ENCODE measurements at regions not wholly inside any gene's neighbourhood (a gene's known extent, or its start where the extent isn't known, plus 50 kb on each side); places are given as distances from the start of the nearest gene placed in this dataset.
A peak's percentile ranks its signal among the peaks of the same experiment; 100 is the strongest.

- no peak for DNase-seq
Observed at GRCh38 chrX:13902406-13902805, 85.5 kb upstream of the GPM6B start.

- no peak for DNase-seq
Observed at GRCh38 chrX:13901354-13901753, 84.5 kb upstream of the GPM6B start.

DNA sequence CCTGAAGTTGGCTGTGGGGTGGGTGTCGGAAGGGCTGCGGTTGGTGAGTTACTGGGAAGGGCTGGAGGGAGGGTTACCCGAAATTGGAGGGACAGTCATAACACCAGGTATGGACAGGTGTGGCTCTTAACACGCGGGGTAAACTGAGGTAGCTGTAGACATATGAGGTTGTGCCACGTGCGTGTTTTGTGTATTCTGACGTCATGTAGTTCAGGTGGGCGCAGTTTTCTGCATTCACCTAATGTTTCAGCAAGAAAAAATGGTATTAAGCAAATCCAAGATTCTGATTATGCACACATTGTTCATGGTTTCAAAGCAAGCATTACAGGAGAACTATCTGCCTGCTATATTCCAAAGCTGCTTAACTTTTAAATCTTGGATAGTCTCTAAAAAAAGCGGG is 83.5 kb upstream of the GPM6B start:
- DNase-seq = no peak

- no peak for DNase-seq
Observed at GRCh38 chrX:13899607-13900006, 82.7 kb upstream of the GPM6B start.

DNA sequence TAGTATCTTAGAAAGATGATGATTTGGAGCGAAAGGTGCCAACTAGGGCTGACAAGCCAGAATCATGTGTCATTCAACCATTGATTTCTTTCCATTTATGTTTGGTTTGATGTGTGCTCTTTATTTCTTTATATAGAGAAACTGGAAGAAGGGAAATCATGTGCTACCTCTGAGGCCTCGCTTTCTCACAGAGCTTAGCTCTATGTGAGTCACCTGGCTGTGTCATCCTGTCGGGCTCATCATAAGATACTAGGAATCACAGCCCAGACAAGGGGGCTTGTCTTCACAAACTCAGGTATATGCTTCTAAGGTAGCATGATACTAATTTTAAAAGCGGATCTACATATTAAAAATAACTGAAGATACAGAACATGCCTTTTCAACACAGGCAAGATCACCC is 81.7 kb upstream of the GPM6B start:
- no peak for DNase-seq

DNA sequence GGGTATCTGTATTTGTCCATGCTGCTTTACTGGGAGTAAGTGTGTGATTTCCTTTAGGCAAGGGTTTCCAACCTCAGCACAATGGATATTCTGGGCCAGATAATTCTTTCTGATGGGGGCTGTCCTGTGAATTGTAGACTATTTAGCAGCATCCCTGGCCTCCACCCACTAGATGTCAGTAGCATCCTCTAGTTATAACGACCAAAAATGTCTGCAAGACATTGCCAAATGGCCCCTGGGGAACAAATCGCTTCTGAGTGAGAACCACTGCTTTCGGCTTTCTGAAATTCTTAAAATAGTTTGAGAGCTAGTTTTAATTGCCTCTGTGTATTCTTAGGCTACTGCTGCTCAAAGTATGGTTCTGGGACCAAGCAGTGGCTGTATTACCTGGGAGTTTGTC is 81.2 kb upstream of the GPM6B start:
- DNase-seq = no peak

- DNase-seq = no peak
Observed at GRCh38 chrX:13897566-13897965, 80.7 kb upstream of the GPM6B start.

DNA sequence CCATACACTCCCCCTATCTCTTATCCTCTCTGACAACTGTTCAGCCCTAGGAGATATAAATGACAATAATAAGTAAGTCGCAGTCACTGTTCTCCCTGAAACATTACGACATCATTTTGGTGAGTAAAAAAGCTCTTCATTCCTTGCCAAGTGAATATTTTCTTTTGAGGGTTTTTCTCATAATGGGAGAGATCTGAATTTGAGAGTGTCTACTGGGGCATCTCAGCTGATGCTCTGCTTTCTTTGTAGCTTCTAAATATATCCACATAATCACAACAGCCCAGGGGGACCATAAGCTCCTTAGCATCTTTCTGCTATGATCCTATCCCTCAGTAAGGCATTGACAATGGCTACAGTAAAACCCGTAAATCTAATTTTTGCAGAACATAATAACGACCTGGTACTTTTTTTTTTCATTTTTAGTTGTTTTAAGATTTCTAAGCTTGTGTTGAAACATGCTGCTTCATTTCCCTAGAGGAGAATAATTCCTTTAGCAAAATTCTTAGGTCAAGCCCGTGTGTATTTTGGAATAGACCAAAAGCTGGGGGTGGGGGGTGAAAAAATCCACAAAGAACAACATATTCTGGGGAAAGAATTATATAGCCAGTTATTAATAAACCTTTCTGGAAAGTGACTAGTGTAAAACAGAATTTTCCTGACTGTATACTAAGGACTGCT is 78.1 kb upstream of the GPM6B start:
- DNase-seq = no peak

DNA sequence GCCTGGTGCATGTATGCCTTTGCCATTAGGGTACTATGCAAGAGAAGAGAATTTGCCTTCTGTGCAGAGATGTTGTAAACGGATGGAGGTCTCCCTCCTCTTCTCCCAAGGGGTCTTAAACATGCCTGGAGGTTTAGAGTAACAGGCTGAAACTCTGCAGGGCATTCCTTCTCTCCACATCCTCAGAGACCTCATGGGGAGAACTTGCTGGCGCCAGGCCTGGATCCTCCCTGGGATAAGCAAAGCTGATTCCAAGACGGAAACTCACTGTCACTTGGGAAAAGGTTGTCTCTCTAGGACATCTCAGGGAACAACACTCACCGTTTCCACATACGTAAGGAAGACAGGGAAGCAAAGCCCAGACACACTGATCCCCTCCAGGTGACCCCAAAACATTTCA is 76.9 kb upstream of the GPM6B start:
- DNase-seq = no peak

GRCh38 chrX:13892856-13893255 is 76.0 kb upstream of the GPM6B start:
- no peak for DNase-seq

GRCh38 chrX:13891377-13892140 is 74.7 kb upstream of the GPM6B start:
- no peak for DNase-seq

GRCh38 chrX:13890806-13891205 is 73.9 kb upstream of the GPM6B start:
- no peak for DNase-seq

GRCh38 chrX:13888284-13888683 is 71.4 kb upstream of the GPM6B start:
- no peak for DNase-seq

GRCh38 chrX:13885591-13885990 is 68.7 kb upstream of the GPM6B start:
- no peak for DNase-seq

GRCh38 chrX:13876652-13877051 is 59.8 kb upstream of the GPM6B start:
- DNase-seq = peak; percentile 38

GRCh38 chrX:13875572-13875971 is 58.7 kb upstream of the GPM6B start:
- no peak for DNase-seq

DNA sequence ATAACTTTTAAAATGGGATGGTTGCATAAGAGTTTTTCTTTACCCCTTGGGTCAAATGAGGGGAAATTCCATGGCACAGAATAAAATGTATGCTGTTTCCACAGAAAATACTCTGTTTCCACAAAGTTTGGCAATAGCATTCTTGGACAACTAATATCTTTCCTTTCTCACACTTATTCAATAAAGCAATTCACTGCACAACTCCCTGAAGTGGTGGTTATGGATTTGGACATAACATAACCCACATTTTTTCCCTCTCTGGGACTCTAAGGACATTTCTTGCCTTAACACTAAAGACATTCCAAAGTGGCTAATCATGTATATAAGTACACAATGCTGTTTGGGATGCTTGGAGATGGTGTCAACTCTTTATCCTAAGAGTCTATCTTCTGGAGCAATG is 51.7 kb upstream of the GPM6B start:
- no peak for DNase-seq
